H1 (cell line): ENCODE measurements at regions not wholly inside any gene's neighbourhood (a gene's known extent, or its start where the extent isn't known, plus 50 kb on each side); places are given as distances from the start of the nearest gene placed in this dataset.

Source experiments
- CTCF ChIA-PET: fragments of 300-600 bp; sonication (Branson Sonifier 250); formaldehyde crosslinking; loops from one replicate; lab custom pipeline; 2021; ENCODE audit not compliant: partially characterized antibody; lab: Charles Lee
- POLR2A ChIA-PET: fragments of 300-600 bp; sonication (Branson Sonifier 250); formaldehyde crosslinking; loops from one replicate; lab custom pipeline; 2021; ENCODE audit warnings: inconsistent platforms; ENCODE audit not compliant: partially characterized antibody; lab: Charles Lee
- DNase-seq, 2 experiments: peaks; one replicate each; pipeline versions ENCODE4 v3.0.0 to v3.0.0-alpha.2; 2010 to 2022; ENCODE audit warnings: low spot score in 2 of 2, low read depth in 1 of 2, mixed read lengths in 1 of 2
- FAIRE-seq: peaks from 2 replicates; lab custom pipeline; 2011; peaks lifted over from hg19 to GRCh38; lab: Jason Lieb, UNC
- H2AFZ ChIP-seq: 2 replicates; pipeline ENCODE4 v1.8.1; 2012; ENCODE audit warnings: low read length, inconsistent platforms
- H2AK5ac ChIP-seq: 2 replicates; pipeline ENCODE4 v1.6.1; 2013; ENCODE audit warnings: low read depth, low read length
- H2BK120ac ChIP-seq: replicated peaks from 2 replicates; pipeline ENCODE3; 2013; ENCODE audit warnings: low read depth, low read length, inconsistent platforms
- H2BK12ac ChIP-seq: 2 replicates; pipeline ENCODE4 v1.6.1; 2013; ENCODE audit warnings: low read depth, low read length
- H2BK15ac ChIP-seq: 2 replicates; pipeline ENCODE4 v1.6.1; 2013; ENCODE audit warnings: low read length
- H2BK20ac ChIP-seq: 2 replicates; pipeline ENCODE4 v1.6.1; 2013; ENCODE audit warnings: low read length
- H2BK5ac ChIP-seq: 2 replicates; pipeline ENCODE4 v1.6.1; 2013; ENCODE audit warnings: low read depth, low read length
- H3K14ac ChIP-seq: 2 replicates; pipeline ENCODE4 v1.6.1; 2013; ENCODE audit warnings: inconsistent platforms; ENCODE audit not compliant: insufficient read length
- H3K18ac ChIP-seq: 2 replicates; pipeline ENCODE4 v1.6.1; 2013; ENCODE audit warnings: low read length; ENCODE audit errors: extremely low read depth
- H3K23ac ChIP-seq: 2 replicates; pipeline ENCODE4 v1.6.1; 2013; ENCODE audit warnings: inconsistent platforms; ENCODE audit not compliant: insufficient read length
- H3K23me2 ChIP-seq: 2 replicates; pipeline ENCODE4 v1.6.1; 2013; ENCODE audit warnings: low read depth, low read length
- H3K27ac ChIP-seq: 2 replicates; pipeline ENCODE4 v1.6.1; 2011; ENCODE audit warnings: low read depth, low read length, inconsistent platforms
- H3K27me3 ChIP-seq, 4 experiments: replicated peaks in 1 of 4; 1 replicate in 1 of 4; 2 replicates in 3 of 4; pipeline versions ENCODE4 v1.6.1 to v1.8.1; 2011 to 2013; ENCODE audit warnings: low read length in 3 of 4, mild to moderate bottlenecking in 3 of 4, inconsistent platforms in 2 of 4, mixed read lengths in 2 of 4, moderate library complexity in 1 of 4; ENCODE audit not compliant: control insufficient read depth in 3 of 4, insufficient read depth in 3 of 4; ENCODE audit errors: extremely low read depth in 1 of 4
- H3K36me3 ChIP-seq, 4 experiments: 2 replicates each; pipeline versions ENCODE4 v1.6.1 to v1.8.1; 2011 to 2013; ENCODE audit warnings: mild to moderate bottlenecking in 4 of 4, low read length in 3 of 4, moderate library complexity in 2 of 4, control low read depth in 1 of 4, inconsistent platforms in 1 of 4; ENCODE audit not compliant: insufficient read depth in 4 of 4, control insufficient read depth in 2 of 4
- H3K4ac ChIP-seq: replicated peaks from 2 replicates; pipeline ENCODE3; 2013; ENCODE audit warnings: low read length, low read depth, mixed read lengths, inconsistent platforms; ENCODE audit not compliant: insufficient read length
- H3K4me1 ChIP-seq, 4 experiments: replicated peaks in 1 of 4; 1 replicate in 1 of 4; 2 replicates in 3 of 4; pipeline versions ENCODE4 v1.6.1 to v1.8.1; 2011 to 2013; ENCODE audit warnings: low read length in 3 of 4, inconsistent platforms in 2 of 4, mixed read lengths in 1 of 4; ENCODE audit not compliant: insufficient read depth in 4 of 4, control insufficient read depth in 3 of 4
- H3K4me2 ChIP-seq, 2 experiments: 2 replicates each; pipeline versions ENCODE4 v1.6.1 to v1.8.1; 2011 to 2013; ENCODE audit warnings: low read depth in 2 of 2, low read length in 2 of 2, control low read depth in 1 of 2, inconsistent platforms in 1 of 2, mild to moderate bottlenecking in 1 of 2; ENCODE audit not compliant: insufficient read depth in 1 of 2
- H3K4me3 ChIP-seq, 4 experiments: fragments of 200-600, 300-600 bp in 1 of 4; sonication (generic), shearing (Covaris generic), sonication (Bioruptor Twin) in 1 of 4; 2 replicates each; pipeline versions ENCODE4 v1.5.1 to v1.8.1; 2011 to 2016; ENCODE audit warnings: low read length in 4 of 4, low read depth in 3 of 4, control low read depth in 2 of 4, inconsistent platforms in 2 of 4, mild to moderate bottlenecking in 2 of 4, mixed read lengths in 1 of 4, moderate library complexity in 1 of 4; ENCODE audit not compliant: insufficient read depth in 2 of 4; ENCODE audit errors: extremely low read depth in 1 of 4
- H3K56ac ChIP-seq: replicated peaks from 2 replicates; pipeline ENCODE3; 2013; ENCODE audit warnings: low read depth, mild to moderate bottlenecking, mixed read lengths, low read length, inconsistent platforms; ENCODE audit not compliant: insufficient read length
- H3K79me1 ChIP-seq: 2 replicates; pipeline ENCODE4 v1.6.1; 2013; ENCODE audit warnings: low read depth, low read length, control low read depth
- H3K79me2 ChIP-seq, 2 experiments: 2 replicates each; pipeline versions ENCODE4 v1.6.1 to v1.8.1; 2012 to 2013; ENCODE audit warnings: low read length in 2 of 2, mild to moderate bottlenecking in 2 of 2, inconsistent platforms in 1 of 2; ENCODE audit not compliant: insufficient read depth in 2 of 2, control insufficient read depth in 1 of 2
- H3K9ac ChIP-seq, 4 experiments: replicated peaks in 1 of 4; 1 replicate in 1 of 4; 2 replicates in 3 of 4; pipeline versions ENCODE4 v1.6.1 to v1.8.1; 2011 to 2013; ENCODE audit warnings: low read depth in 3 of 4, low read length in 3 of 4, control low read depth in 2 of 4, mild to moderate bottlenecking in 2 of 4, moderate library complexity in 2 of 4, inconsistent platforms in 1 of 4; ENCODE audit errors: extremely low read depth in 1 of 4
- H3K9me3 ChIP-seq, 2 experiments: 2 replicates each; pipeline versions ENCODE4 v1.6.1 to v1.8.1; 2012 to 2013; ENCODE audit warnings: mild to moderate bottlenecking in 2 of 2, moderate library complexity in 2 of 2, control low read depth in 1 of 2, inconsistent platforms in 1 of 2, low read depth in 1 of 2, low read length in 1 of 2, mixed read lengths in 1 of 2; ENCODE audit not compliant: insufficient read depth in 2 of 2
- H4K20me1 ChIP-seq, 2 experiments: replicated peaks in 1 of 2; 2 replicates each; pipeline versions ENCODE3 to v1.8.1; 2011 to 2013; ENCODE audit warnings: inconsistent platforms in 2 of 2, low read length in 2 of 2, mild to moderate bottlenecking in 1 of 2; ENCODE audit not compliant: insufficient read depth in 2 of 2, control insufficient read depth in 1 of 2
- H4K5ac ChIP-seq: 2 replicates; pipeline ENCODE4 v1.6.1; 2013; ENCODE audit warnings: low read length, low read depth, mixed read lengths, inconsistent platforms; ENCODE audit not compliant: insufficient read length
- H4K8ac ChIP-seq: 2 replicates; pipeline ENCODE4 v1.8.0; 2013; ENCODE audit warnings: mild to moderate bottlenecking, moderate library complexity, low read length, inconsistent platforms; ENCODE audit not compliant: insufficient read depth; ENCODE audit errors: extremely low read depth
- H4K91ac ChIP-seq: replicated peaks from 2 replicates; pipeline ENCODE3; 2013; ENCODE audit warnings: low read length, mixed read lengths, inconsistent platforms; ENCODE audit not compliant: insufficient read length
- JUND ChIP-seq: IDR thresholded peaks from 2 replicates; pipeline ENCODE4 v1.6.1; 2011; ENCODE audit warnings: mild to moderate bottlenecking, improper control_type of control experiment, low read length
- MAFK ChIP-seq: IDR thresholded peaks from 2 replicates; pipeline ENCODE4 v1.6.1; 2012; ENCODE audit warnings: low read depth, mild to moderate bottlenecking, improper control_type of control experiment, low read length
- WGBS, 2 experiments: shearing (Covaris generic) in 1 of 2; methylation state at CpG; one replicate each; pipeline versions ENCODE4 v1.1.6 to v1.1.7; 2013 to 2015; ENCODE audit warnings: low lambda C conversion rate in 2 of 2, mixed read lengths in 2 of 2, inconsistent platforms in 1 of 2, low coverage in 1 of 2, missing lambda C conversion rate in 1 of 2; ENCODE audit not compliant: insufficient replicate concordance in 2 of 2, insufficient coverage in 1 of 2, insufficient read length in 1 of 2; ENCODE audit errors: extremely low coverage in 1 of 2, missing lambda C conversion rate in 1 of 2; 5-methylcytosine and 5-hydroxymethylcytosine counted together

DNA sequence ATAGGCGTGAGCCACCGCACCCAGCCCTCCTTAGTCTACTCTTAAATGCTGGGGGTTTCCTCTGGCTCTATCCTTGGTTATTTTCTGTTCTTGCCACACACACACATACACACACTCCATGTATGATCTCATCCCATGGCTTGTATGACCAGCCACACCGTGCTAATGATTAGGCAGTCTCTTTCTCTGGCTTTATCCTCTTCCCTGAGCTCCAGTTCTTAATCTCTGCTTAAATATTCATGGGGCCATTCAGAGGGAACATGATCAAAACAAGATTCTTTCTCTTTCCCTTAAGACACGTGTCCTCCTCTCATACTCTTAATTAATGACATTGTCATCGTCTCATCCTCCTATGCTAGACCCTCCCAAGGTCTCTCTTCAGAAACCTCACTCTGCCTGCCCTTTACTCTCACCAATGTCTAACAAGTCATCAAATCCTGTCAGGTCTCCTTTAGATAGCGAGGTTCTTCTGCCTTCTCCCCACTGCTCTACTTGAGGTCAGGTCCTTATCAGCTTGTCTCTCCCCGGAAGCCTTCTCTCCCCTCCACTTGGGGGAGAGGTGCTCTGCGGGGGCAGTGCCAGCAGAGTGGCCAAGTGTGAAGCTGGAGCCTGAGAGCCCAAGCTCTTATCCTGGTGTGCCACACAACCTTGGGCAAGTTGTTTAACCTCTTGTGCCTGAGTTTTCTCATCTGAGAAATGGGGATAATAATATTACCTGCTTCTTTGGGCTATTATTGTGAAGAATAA lies 83.0 kb upstream of the GNG12 start:
- Histone ChIP-seq H3K23me2 (no peaks in the 10 kb centered on the region), H3K36me3 (no peaks in the 10 kb centered on the region), H3K27me3 (no peaks in the 10 kb centered on the region), H2AFZ (0 out of 2 replicates have a peak overlapping the region, but pooled peaks have one; percentile 11), H4K20me1 (no peaks in the 10 kb centered on the region), H3K23ac (no peak overlapping the region), H3K9ac (no peak overlapping the region), H3K4me1 (no peaks in the 10 kb centered on the region), H2BK5ac (no peak overlapping the region)
- 87% methylated on average over 8 of the region's 8 CpGs; no CpG with 5 or more reads in 1 of the 2 experiments for WGBS, 2 experiments
- POLR2A ChIA-PET: no interaction called here
- FAIRE-seq: no peak
- no peak for DNase-seq
- TF ChIP-seq JUND: no peak
- TF ChIP-seq MAFK: no peak
- TF ChIP-seq, all 59 proteins: peak for 0
- Histone ChIP-seq H3K18ac (no peak overlapping the region), H2BK12ac (no peak overlapping the region), H3K4me3 (no peak overlapping the region), H2BK20ac (no peak overlapping the region), H3K79me1 (no peaks in the 10 kb centered on the region), H4K8ac (no peak overlapping the region), H2AK5ac (no peak overlapping the region), H3K27ac (no peak overlapping the region), H3K9me3 (no peaks in the 10 kb centered on the region), H3K4ac (no peak overlapping the region), H4K5ac (no peak overlapping the region), H3K4me2 (no peak overlapping the region), H3K14ac (no peak overlapping the region), H4K91ac (no peak overlapping the region), H2BK120ac (no peak overlapping the region), H3K56ac (no peak overlapping the region), H3K79me2 (no peaks in the 10 kb centered on the region), H2BK15ac (no peak overlapping the region)
- CTCF ChIA-PET: interaction anchor here (1.1 kb wide), 1 partner anchor 17 kb away, joined by 3 read pairs; no protein-coding TSS in a partner anchor
